GM12878 (cell line): ENCODE measurements at regions not wholly inside any gene's neighbourhood (a gene's known extent, or its start where the extent isn't known, plus 50 kb on each side); places are given as distances from the start of the nearest gene placed in this dataset.
A peak's percentile ranks its signal among the peaks of the same experiment; 100 is the strongest.

Experiments
- ATAC-seq: fragments of 200-7000 bp; cut with Tn5 transposase; 3 replicates; pipeline ENCODE4 v1.9.1; 2020; ENCODE audit warnings: mild to moderate bottlenecking, moderate library complexity
- BruUV-seq: library from RNA; stranded (reverse); fragments of 400-500 nt; replicated peaks from 2 replicates; lab custom pipeline; 2021; lab: Mats Ljungman, UMichigan
- CTCF ChIA-PET: fragments of 300-600 bp; sonication (Branson Sonifier 250); formaldehyde crosslinking; extraction: SDS; loops from one replicate; lab custom pipeline; 2021; ENCODE audit warnings: inconsistent platforms; lab: Yijun Ruan, JAX
- POLR2A ChIA-PET: fragments of 350-600 bp; formaldehyde crosslinking; extraction: SDS; loops from one replicate; lab custom pipeline; 2021; ENCODE audit warnings: inconsistent platforms; lab: Charles Lee
- RAD21 ChIA-PET: fragments of 300-600 bp; sonication (Branson Sonifier 250); formaldehyde crosslinking; loops from one replicate; lab custom pipeline; 2023; ENCODE audit warnings: antibody characterized with exemption; ENCODE audit not compliant: unreplicated experiment; lab: Charles Lee
- SMC1A ChIA-PET: fragments of 300-600 bp; sonication (Branson Sonifier 250); formaldehyde crosslinking; loops from one replicate; lab custom pipeline; 2023; ENCODE audit not compliant: unreplicated experiment, uncharacterized antibody; lab: Charles Lee
- DNase-seq: peaks from one replicate; pipeline ENCODE4 v3.0.0-alpha.2; 2011; ENCODE audit warnings: low read depth, low spot score
- FAIRE-seq: peaks from 3 replicates; lab custom pipeline; 2011; peaks lifted over from hg19 to GRCh38; lab: Jason Lieb, UNC
- H2AFZ ChIP-seq: 2 replicates; pipeline ENCODE4 v1.6.0; 2011; ENCODE audit warnings: low read depth, low read length, control low read depth; ENCODE audit not compliant: control insufficient read depth
- H3K27ac ChIP-seq: 2 replicates; pipeline ENCODE4 v1.5.1; 2011; ENCODE audit warnings: control low read depth; ENCODE audit not compliant: control insufficient read depth, insufficient read depth
- H3K27me3 ChIP-seq, 2 experiments: replicated peaks in 1 of 2; 2 replicates each; pipeline versions ENCODE4 v1.6.0 to v1.6.1; 2011; ENCODE audit warnings: low read length in 1 of 2; ENCODE audit not compliant: control insufficient read depth in 2 of 2, insufficient read depth in 2 of 2
- H3K36me3 ChIP-seq, 2 experiments: 2 replicates each; pipeline ENCODE4 v1.5.1; 2011; ENCODE audit warnings: low read length in 1 of 2; ENCODE audit not compliant: control insufficient read depth in 2 of 2, insufficient read depth in 2 of 2
- H3K4me1 ChIP-seq: 2 replicates; pipeline ENCODE4 v1.6.1; 2011; ENCODE audit warnings: mild to moderate bottlenecking, low read length, moderate library complexity, mixed read lengths; ENCODE audit not compliant: control insufficient read depth, insufficient read depth
- H3K4me2 ChIP-seq: 2 replicates; pipeline ENCODE4 v1.6.0; 2011; ENCODE audit warnings: control low read depth; ENCODE audit not compliant: control insufficient read depth, insufficient read depth
- H3K4me3 ChIP-seq: fragments of 200-600 bp; sonication (generic); 2 replicates; pipeline ENCODE4 v1.5.1; 2016
- H3K79me2 ChIP-seq: 2 replicates; pipeline ENCODE4 v1.6.0; 2011; ENCODE audit warnings: low read length; ENCODE audit not compliant: control insufficient read depth, insufficient read depth
- H3K9ac ChIP-seq: 2 replicates; pipeline ENCODE4 v1.8.0; 2011; ENCODE audit warnings: low read length, control low read depth, mixed read lengths; ENCODE audit not compliant: control insufficient read depth, insufficient read depth
- H3K9me3 ChIP-seq: replicated peaks from 3 replicates; pipeline ENCODE4 v1.5.1; 2011; ENCODE audit warnings: mild to moderate bottlenecking, low read length; ENCODE audit not compliant: control insufficient read depth, insufficient read depth
- H4K20me1 ChIP-seq: 2 replicates; pipeline ENCODE4 v1.6.0; 2011; ENCODE audit not compliant: control insufficient read depth, insufficient read depth
- BCL11A ChIP-seq: IDR thresholded peaks from 2 replicates; pipeline ENCODE4 v1.6.1; 2011; ENCODE audit warnings: low read depth, low read length
- CBX5 ChIP-seq: sonication (generic); IDR thresholded peaks from 2 replicates; pipeline ENCODE4 v1.6.1; 2016; ENCODE audit warnings: low read depth, moderate library complexity, mild to moderate bottlenecking, inconsistent platforms
- EZH2 ChIP-seq: IDR thresholded peaks from 2 replicates; pipeline ENCODE4 v1.6.1; 2012; ENCODE audit warnings: low read depth, mild to moderate bottlenecking, control low read depth, inconsistent platforms, low read length, borderline replicate concordance; ENCODE audit not compliant: control insufficient read depth
- RCOR1 ChIP-seq: conservative IDR thresholded peaks from 2 replicates; pipeline ENCODE4 v1.6.1; 2012; ENCODE audit warnings: low read depth, low read length, improper control_type of control experiment
- SIX5 ChIP-seq: IDR thresholded peaks from 2 replicates; pipeline ENCODE4 v1.6.1; 2011; ENCODE audit warnings: mild to moderate bottlenecking, low read depth, low read length, moderate library complexity; ENCODE audit not compliant: severe bottlenecking
- SMARCA5 ChIP-seq: fragments of 450-650 bp; IDR thresholded peaks from 2 replicates; pipeline ENCODE4 v1.6.1; 2017; ENCODE audit warnings: mild to moderate bottlenecking
- SPI1 ChIP-seq: IDR thresholded peaks from 2 replicates; pipeline ENCODE4 v1.6.1; 2011; ENCODE audit warnings: low read depth, mild to moderate bottlenecking, low read length, moderate library complexity, borderline replicate concordance; ENCODE audit not compliant: insufficient read depth
- TBL1XR1 ChIP-seq: IDR thresholded peaks from 2 replicates; pipeline ENCODE4 v1.6.1; 2012; ENCODE audit warnings: low read depth, low read length, improper control_type of control experiment
- ZBED1 ChIP-seq: IDR thresholded peaks from 2 replicates; pipeline ENCODE4 v1.6.1; 2016; ENCODE audit warnings: borderline replicate concordance
- WGBS: methylation state at CpG from one replicate; pipeline ENCODE4 v1.1.6; 2016; ENCODE audit warnings: low lambda C conversion rate; ENCODE audit not compliant: insufficient replicate concordance, insufficient coverage; ENCODE audit errors: missing lambda C conversion rate; 5-methylcytosine and 5-hydroxymethylcytosine counted together
- in situ Hi-C: fragments of 300-500 bp; cut with MboI; formaldehyde crosslinking; loops from 9 replicates; pipeline ENCODE4 v1.14.3; 2018; ENCODE audit warnings: mixed read lengths
- intact Hi-C: fragments of 100-400 bp; cut with micrococcal nuclease; formaldehyde crosslinking; loops from one replicate; pipeline ENCODE4 v1.14.2; 2022; ENCODE audit not compliant: unreplicated experiment
- TF ChIP-seq, protein P1 (sequence below): fragments of 150-350 bp; IDR thresholded peaks from 2 replicates; pipeline ENCODE4 v1.6.1; 2014; ENCODE audit warnings: mild to moderate bottlenecking, low read depth, low read length
- TF ChIP-seq, protein P2 (sequence below): IDR thresholded peaks from 2 replicates; pipeline ENCODE4 v1.6.1; 2012; ENCODE audit warnings: mild to moderate bottlenecking, low read depth, low read length
- TF ChIP-seq, protein P3 (sequence below): fragments of 450-650 bp; IDR thresholded peaks from 2 replicates; pipeline ENCODE4 v1.6.1; 2016; ENCODE audit warnings: mild to moderate bottlenecking
- TF ChIP-seq, protein P4 (sequence below): fragments of 150-350 bp; IDR thresholded peaks from 2 replicates; pipeline ENCODE4 v1.6.1; 2016; ENCODE audit warnings: low read depth, low read length

- SMC1A ChIA-PET, result no interaction called here
- Histone ChIP-seq H3K36me3 (no peaks in the 10 kb centered on the region), H3K27me3 (no peaks in the 10 kb centered on the region), H3K4me3 (no peak overlapping the region), H3K9me3 (no peaks in the 10 kb centered on the region), H4K20me1 (no peaks in the 10 kb centered on the region), H3K9ac (no peak overlapping the region), H3K4me1 (no peaks in the 10 kb centered on the region), H3K79me2 (no peaks in the 10 kb centered on the region), H2AFZ (no peak overlapping the region), H3K27ac (no peak overlapping the region), H3K4me2 (no peak overlapping the region)
- POLR2A ChIA-PET, result no interaction called here
- no TSS peak for BruUV-seq
- FAIRE-seq, result peak; percentile 18
- DNase-seq, result no peak
- intact Hi-C loops (no loop called here), in situ Hi-C loops (no loop called here)
- 73% methylated on average over 1 of the region's 1 CpG for WGBS
- no peak for ATAC-seq
- RAD21 ChIA-PET, result no interaction called here
- CTCF ChIA-PET, result interaction anchor here (0.5 kb wide), 1 partner anchor 71 kb away, joined by 3 read pairs; no protein-coding TSS in a partner anchor
- TF ChIP-seq SPI1, result no peak
- no peak for TF ChIP-seq CBX5
- TF ChIP-seq RCOR1, result no peak
- TF ChIP-seq, protein P1, sequence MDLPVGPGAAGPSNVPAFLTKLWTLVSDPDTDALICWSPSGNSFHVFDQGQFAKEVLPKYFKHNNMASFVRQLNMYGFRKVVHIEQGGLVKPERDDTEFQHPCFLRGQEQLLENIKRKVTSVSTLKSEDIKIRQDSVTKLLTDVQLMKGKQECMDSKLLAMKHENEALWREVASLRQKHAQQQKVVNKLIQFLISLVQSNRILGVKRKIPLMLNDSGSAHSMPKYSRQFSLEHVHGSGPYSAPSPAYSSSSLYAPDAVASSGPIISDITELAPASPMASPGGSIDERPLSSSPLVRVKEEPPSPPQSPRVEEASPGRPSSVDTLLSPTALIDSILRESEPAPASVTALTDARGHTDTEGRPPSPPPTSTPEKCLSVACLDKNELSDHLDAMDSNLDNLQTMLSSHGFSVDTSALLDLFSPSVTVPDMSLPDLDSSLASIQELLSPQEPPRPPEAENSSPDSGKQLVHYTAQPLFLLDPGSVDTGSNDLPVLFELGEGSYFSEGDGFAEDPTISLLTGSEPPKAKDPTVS, result no peak
- TF ChIP-seq, protein P2, sequence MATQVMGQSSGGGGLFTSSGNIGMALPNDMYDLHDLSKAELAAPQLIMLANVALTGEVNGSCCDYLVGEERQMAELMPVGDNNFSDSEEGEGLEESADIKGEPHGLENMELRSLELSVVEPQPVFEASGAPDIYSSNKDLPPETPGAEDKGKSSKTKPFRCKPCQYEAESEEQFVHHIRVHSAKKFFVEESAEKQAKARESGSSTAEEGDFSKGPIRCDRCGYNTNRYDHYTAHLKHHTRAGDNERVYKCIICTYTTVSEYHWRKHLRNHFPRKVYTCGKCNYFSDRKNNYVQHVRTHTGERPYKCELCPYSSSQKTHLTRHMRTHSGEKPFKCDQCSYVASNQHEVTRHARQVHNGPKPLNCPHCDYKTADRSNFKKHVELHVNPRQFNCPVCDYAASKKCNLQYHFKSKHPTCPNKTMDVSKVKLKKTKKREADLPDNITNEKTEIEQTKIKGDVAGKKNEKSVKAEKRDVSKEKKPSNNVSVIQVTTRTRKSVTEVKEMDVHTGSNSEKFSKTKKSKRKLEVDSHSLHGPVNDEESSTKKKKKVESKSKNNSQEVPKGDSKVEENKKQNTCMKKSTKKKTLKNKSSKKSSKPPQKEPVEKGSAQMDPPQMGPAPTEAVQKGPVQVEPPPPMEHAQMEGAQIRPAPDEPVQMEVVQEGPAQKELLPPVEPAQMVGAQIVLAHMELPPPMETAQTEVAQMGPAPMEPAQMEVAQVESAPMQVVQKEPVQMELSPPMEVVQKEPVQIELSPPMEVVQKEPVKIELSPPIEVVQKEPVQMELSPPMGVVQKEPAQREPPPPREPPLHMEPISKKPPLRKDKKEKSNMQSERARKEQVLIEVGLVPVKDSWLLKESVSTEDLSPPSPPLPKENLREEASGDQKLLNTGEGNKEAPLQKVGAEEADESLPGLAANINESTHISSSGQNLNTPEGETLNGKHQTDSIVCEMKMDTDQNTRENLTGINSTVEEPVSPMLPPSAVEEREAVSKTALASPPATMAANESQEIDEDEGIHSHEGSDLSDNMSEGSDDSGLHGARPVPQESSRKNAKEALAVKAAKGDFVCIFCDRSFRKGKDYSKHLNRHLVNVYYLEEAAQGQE, result no peak
- TF ChIP-seq, protein P3, sequence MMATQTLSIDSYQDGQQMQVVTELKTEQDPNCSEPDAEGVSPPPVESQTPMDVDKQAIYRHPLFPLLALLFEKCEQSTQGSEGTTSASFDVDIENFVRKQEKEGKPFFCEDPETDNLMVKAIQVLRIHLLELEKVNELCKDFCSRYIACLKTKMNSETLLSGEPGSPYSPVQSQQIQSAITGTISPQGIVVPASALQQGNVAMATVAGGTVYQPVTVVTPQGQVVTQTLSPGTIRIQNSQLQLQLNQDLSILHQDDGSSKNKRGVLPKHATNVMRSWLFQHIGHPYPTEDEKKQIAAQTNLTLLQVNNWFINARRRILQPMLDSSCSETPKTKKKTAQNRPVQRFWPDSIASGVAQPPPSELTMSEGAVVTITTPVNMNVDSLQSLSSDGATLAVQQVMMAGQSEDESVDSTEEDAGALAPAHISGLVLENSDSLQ, result no peak
- TF ChIP-seq EZH2, result no peak
- TF ChIP-seq ZBED1, result no peak
- no peak for TF ChIP-seq BCL11A
- TF ChIP-seq SMARCA5, result no peak
- no peak for TF ChIP-seq SIX5
- no peak for TF ChIP-seq TBL1XR1
- TF ChIP-seq, protein P4, sequence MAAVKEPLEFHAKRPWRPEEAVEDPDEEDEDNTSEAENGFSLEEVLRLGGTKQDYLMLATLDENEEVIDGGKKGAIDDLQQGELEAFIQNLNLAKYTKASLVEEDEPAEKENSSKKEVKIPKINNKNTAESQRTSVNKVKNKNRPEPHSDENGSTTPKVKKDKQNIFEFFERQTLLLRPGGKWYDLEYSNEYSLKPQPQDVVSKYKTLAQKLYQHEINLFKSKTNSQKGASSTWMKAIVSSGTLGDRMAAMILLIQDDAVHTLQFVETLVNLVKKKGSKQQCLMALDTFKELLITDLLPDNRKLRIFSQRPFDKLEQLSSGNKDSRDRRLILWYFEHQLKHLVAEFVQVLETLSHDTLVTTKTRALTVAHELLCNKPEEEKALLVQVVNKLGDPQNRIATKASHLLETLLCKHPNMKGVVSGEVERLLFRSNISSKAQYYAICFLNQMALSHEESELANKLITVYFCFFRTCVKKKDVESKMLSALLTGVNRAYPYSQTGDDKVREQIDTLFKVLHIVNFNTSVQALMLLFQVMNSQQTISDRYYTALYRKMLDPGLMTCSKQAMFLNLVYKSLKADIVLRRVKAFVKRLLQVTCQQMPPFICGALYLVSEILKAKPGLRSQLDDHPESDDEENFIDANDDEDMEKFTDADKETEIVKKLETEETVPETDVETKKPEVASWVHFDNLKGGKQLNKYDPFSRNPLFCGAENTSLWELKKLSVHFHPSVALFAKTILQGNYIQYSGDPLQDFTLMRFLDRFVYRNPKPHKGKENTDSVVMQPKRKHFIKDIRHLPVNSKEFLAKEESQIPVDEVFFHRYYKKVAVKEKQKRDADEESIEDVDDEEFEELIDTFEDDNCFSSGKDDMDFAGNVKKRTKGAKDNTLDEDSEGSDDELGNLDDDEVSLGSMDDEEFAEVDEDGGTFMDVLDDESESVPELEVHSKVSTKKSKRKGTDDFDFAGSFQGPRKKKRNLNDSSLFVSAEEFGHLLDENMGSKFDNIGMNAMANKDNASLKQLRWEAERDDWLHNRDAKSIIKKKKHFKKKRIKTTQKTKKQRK, result no peak
These were observed 623.1 kb downstream of the CCDC85A start for GRCh38 chr2:56806924-56807323.
